GM04503 (cell line): ENCODE measurements at regions not wholly inside any gene's neighbourhood (a gene's known extent, or its start where the extent isn't known, plus 50 kb on each side); places are given as distances from the start of the nearest gene placed in this dataset.
A peak's percentile ranks its signal among the peaks of the same experiment; 100 is the strongest.

Source experiments
- DNase-seq: peaks from one replicate; pipeline ENCODE4 v3.0.0-alpha.2; 2012; ENCODE audit warnings: low read depth

GRCh38 chr15:58329781-58330671 lies 101.8 kb upstream of the LIPC start:
- DNase-seq: no peak

DNA sequence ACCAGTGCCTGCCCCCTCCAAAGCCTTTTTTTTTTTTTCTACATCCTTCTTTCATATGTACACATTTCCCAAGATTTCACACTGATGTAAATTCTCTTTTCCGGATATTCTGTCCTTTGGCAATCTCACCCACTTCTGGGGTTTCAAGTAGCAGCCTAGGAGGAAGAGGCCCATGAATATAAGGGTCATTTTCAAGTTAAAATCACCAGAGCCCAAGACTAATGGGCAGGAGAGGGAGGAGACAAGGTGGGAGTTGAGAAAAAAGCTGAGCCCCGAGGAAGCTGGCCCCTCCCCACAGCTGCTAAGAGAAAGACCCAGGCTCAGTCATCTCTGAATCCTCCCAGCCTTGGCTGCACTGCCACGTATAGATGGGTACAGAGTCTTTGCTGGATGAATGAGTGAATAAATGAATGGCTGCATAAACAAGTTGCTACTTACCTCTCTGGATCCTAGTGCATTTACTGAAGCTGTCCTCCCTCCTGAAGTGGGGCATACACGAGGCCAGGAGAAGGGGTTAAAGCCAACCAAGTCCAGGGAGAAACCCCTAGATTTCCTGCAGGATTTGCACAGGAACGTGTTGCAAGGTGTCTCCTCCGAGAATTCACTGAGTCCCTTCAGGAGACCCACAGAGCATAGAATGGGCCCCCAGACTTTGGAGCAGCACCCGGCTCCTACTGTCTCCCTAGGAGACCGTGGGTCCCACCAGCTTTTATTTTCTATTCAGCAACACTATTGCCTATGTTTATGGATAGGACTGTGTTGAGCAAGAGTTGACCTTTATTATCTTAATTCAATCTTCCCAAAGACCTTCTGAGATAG lies 100.8 kb upstream of the LIPC start:
- DNase-seq: no peak

DNA sequence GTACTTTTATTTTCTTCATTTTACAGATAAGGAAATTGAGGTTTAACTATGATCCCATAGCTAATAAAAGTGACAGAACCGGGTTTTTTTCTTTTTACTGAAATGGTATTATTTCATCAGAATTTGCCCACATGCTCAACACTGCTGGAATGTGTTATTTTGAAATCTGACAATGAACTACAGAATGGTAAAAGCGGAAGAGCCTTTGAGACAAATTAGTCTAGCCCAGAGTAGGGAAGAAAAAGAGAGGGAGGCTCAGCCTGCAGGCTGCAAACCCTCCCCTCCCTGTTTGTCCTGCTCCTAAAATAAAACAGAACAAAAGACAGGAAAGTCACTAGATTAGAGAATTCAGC lies 100.3 kb upstream of the LIPC start:
- DNase-seq: peak; percentile 52

DNA sequence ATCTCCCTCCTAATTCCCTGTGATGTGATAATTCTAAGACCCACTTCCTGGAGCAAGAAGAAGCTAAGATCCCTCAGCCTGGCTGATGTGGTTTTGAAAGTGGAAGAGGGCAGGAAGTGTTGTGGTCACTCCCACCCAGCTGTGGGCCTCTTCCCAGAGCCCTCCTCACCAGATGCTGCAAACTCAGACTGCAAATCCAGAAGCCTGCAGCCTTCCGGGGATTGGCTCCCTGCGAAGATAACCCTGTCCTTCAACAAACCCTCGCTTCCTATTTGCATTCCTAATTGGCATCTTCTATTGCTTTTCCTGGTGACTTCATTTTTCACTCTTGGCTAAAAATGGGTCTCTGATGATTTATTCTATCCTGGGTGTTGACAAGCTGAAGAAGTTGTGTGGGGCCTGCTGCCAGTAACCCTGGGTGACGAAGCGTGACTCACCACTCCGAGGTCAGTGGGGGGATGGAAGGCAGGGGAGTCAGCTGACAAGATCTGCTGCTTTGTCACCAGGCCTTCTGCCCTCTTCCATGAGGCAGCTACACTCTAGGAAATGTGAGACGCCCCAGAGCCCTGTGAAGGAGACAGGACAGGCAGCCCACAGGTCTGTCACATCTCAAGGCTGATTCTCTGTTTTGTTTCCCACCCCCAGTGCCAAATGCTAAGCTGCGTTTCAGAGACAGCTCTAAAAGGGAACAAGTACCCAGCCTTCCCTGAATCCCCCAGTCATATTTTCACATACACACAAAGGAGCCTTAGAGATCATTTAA lies 99.7 kb upstream of the LIPC start:
- DNase-seq: peak; percentile 99

GRCh38 chr15:58332676-58333400 lies 99.0 kb upstream of the LIPC start:
- peak; percentile 71 for DNase-seq

- no peak for DNase-seq
Measured at GRCh38 chr15:58334803-58335202, 97.0 kb upstream of the LIPC start.

GRCh38 chr15:58336161-58336560 lies 95.6 kb upstream of the LIPC start:
- DNase-seq: no peak

DNA sequence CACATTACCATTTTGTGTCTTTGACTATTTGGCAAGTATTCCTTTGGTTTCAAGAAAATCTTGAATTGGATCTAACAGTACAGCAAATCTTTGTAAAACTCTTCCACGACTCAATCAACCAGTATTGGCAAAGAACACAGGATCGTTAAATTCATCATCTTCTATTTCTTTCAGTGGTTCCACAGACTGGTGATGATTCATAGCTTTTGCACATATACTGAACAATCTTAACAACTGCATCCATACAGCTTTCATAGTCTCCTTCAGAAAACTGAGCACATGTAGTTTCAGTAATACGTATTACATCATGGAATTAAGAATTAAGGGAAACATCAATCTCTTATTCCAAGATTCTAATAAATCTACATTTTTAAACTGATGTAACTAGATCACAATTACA lies 91.6 kb upstream of the LIPC start:
- DNase-seq: peak; percentile 27

DNA sequence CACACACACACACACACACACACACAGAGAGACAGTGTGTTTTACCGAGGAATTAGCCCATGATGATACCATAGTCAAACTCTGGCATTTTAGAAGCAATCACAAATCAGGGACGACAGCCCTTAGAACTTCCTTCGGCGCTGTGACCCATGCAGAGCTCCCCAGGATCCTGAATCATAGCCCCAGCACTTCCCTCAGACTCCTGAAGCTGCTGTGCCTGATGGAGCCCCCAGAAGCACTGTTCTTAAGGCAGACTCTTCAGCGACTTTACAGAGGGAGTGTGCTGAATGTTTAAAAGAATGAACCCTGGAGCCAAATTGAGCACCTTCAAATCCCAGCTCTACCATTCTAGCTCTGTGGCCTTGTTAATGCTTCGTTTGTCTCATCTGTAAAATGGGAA lies 89.3 kb upstream of the LIPC start:
- no peak for DNase-seq

GRCh38 chr15:58344213-58345070 lies 87.3 kb upstream of the LIPC start:
- no peak for DNase-seq

- DNase-seq: peak; percentile 63
Measured at GRCh38 chr15:58346361-58346760, 85.4 kb upstream of the LIPC start.

DNA sequence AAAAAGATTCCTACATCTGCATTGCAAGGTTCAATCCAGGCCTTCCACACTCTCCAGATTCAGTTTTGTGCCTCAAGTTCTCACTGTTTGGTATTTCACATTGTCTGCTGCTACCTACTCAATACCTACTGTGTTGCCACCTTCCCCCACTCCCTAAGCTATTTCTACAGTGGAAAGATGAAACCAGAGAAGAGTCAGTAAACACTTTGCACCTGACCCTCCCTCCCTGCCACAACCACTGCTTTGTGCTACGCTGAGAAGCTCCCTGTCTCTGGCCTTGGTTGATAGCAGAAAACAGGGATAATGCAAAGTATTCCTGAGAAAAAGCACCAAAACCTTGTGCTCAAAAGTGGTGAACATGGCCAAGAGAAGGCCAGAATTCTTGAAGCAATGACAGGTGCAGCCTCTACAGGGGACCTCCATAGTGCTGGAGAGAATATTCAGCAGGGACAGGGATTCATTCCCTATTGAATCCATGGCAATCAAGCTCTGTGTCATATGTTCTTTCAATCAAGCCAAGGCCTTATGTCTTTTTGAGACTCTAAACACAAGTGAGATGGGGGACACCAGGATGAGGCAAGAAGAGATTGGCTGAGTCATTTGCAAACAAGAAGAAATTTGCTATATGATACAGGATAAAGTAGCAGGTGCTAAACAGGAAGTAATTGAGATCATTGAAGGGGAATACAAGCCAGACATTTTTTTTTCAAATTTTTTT lies 83.5 kb upstream of the LIPC start:
- DNase-seq: no peak

- DNase-seq: no peak
Measured at GRCh38 chr15:58352026-58352929, 79.5 kb upstream of the LIPC start.

DNA sequence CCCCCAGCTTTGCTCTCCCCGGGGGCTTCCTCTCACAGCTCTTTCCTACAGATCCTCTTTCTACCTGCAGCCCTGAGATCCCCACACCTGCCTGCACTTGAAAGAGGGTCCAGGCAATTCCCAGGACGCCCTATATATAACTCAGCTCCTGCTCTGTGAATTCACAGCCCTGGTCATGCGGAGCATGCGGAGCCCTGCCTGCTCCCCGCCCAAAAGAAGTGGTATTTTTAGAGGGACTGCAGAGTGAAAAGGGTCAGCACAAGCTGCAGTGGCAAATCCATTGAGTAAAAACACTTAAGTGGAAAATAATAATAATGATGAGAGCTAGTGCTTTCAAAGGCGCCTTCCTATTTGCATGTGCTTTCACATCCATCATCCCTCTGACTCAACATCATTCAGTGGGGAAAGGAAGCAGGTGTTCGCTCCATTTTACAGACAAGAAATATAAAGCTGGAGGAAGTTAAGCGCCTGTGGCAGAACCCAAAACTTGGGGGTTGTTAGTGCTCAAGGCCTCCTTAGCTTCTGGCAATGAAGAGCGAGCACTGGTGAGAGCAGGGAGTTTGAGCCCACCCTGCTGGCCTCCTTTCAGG lies 76.3 kb upstream of the LIPC start:
- DNase-seq: no peak

DNA sequence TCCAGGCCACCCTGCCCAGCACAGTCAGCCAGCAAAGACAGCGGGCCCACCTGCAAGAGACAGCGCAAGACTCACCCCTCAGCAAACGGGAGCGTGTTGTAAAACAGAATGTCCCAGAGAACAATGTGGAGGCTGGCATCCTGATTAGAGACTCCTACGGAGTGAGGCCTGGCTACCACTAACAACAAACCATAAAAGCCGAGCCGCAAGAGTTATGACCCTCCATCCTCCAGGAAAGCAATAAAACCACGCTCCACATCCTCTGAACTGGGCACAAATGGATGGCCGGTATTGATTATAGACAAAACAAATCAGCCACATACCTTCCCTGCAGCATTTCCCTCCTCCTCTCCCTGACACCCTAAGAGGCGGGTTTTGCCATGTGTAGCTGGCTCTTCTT lies 75.8 kb upstream of the LIPC start:
- DNase-seq: no peak

GRCh38 chr15:58357529-58358476 lies 74.0 kb upstream of the LIPC start:
- no peak for DNase-seq

DNA sequence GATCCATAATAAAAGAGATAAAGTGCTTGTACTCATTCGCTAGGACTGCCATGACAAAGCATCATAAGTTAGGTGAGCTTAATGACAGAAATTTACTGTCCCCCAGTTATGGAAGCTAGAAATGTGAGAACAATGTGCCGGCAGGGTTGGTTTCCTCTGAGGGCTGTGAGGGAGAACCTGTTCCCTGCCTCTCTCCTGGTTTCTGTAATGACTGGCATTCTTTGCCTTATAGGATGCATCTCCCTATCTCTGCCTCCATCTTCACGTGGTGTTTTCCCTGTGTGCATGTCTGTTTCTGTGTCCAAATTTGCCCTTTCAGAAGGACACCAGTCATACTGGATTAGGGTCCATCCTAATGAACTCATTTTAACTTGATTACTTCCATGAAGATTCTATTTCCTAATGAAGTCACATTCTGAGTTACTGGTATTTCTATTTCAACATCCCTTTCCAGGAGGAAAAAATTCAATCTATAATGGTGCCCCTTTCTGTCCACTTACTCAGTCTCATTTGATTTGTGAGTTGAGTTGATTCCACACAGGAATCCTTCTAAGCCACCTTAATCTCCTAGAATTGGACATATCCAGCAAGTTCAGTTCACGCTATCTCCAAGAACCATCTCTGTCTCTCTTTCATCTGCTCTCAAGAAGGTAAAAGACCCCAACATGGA lies 71.2 kb upstream of the LIPC start:
- DNase-seq: no peak
